SK-N-SH treated with all-trans-retinoic acid at 6 μM for 48 hours (cell line): ENCODE measurements at regions not wholly inside any gene's neighbourhood (a gene's known extent, or its start where the extent isn't known, plus 50 kb on each side); places are given as distances from the start of the nearest gene placed in this dataset.

Experiments
- ATAC-seq: fragments of 200-7000 bp; cut with Tn5 transposase; 3 replicates; pipeline ENCODE4 v1.9.1; 2020; ENCODE audit warnings: mild to moderate bottlenecking, moderate library complexity
- ARNTL ChIP-seq: fragments of 450-650 bp; formaldehyde crosslinking; IDR thresholded peaks from 2 replicates; pipeline ENCODE4 v1.5.0; 2020; ENCODE audit warnings: low read depth, mild to moderate bottlenecking, moderate library complexity, borderline replicate concordance
- BACH2 ChIP-seq: fragments of 250-450 bp; sonication (Bioruptor Pico); IDR thresholded peaks from 2 replicates; pipeline ENCODE4 v1.9.0; 2021; ENCODE audit warnings: mild to moderate bottlenecking, borderline replicate concordance
- CREB5 ChIP-seq: fragments of 250-450 bp; sonication (Bioruptor Pico); IDR thresholded peaks from 2 replicates; pipeline ENCODE4 v1.5.1; 2020; ENCODE audit warnings: low read depth, mild to moderate bottlenecking, moderate library complexity
- CSDC2 ChIP-seq: fragments of 250-450 bp; sonication (Bioruptor Pico); IDR thresholded peaks from 2 replicates; pipeline ENCODE4 v1.5.0; 2020; ENCODE audit warnings: mild to moderate bottlenecking, moderate library complexity
- GLIS3 ChIP-seq: fragments of 250-450 bp; sonication (Bioruptor Pico); IDR thresholded peaks from 2 replicates; pipeline ENCODE4 v1.5.0; 2020; ENCODE audit warnings: mild to moderate bottlenecking, moderate library complexity
- OSR1 ChIP-seq: fragments of 250-450 bp; sonication (Bioruptor Pico); IDR thresholded peaks from 2 replicates; pipeline ENCODE4 v1.8.0; 2022; ENCODE audit warnings: moderate library complexity, mild to moderate bottlenecking, inconsistent platforms
- PPARA ChIP-seq: fragments of 250-450 bp; sonication (Bioruptor Pico); IDR thresholded peaks from 2 replicates; pipeline ENCODE4 v1.5.0; 2020; ENCODE audit warnings: mild to moderate bottlenecking, borderline replicate concordance
- TCF4 ChIP-seq: fragments of 250-450 bp; sonication (Bioruptor Pico); IDR thresholded peaks from 2 replicates; pipeline ENCODE4 v1.8.0; 2021; ENCODE audit warnings: mild to moderate bottlenecking, moderate library complexity, borderline replicate concordance
- TOX ChIP-seq: fragments of 250-450 bp; sonication (Bioruptor Pico); IDR thresholded peaks from 2 replicates; pipeline ENCODE4 v1.8.0; 2021; ENCODE audit warnings: mild to moderate bottlenecking, moderate library complexity, borderline replicate concordance
- TSHZ2 ChIP-seq: fragments of 250-450 bp; sonication (Bioruptor Pico); IDR thresholded peaks from 2 replicates; pipeline ENCODE4 v1.5.0; 2020; ENCODE audit warnings: mild to moderate bottlenecking, moderate library complexity
- ZC3H10 ChIP-seq: fragments of 250-450 bp; sonication (Bioruptor Pico); IDR thresholded peaks from 2 replicates; pipeline ENCODE4 v1.5.1; 2021; ENCODE audit warnings: mild to moderate bottlenecking, moderate library complexity
- ZFP3 ChIP-seq: fragments of 250-450 bp; sonication (Bioruptor Pico); IDR thresholded peaks from 2 replicates; pipeline ENCODE4 v1.5.0; 2020; ENCODE audit warnings: mild to moderate bottlenecking, moderate library complexity
- ZFP30 ChIP-seq: fragments of 450-650 bp; formaldehyde crosslinking; IDR thresholded peaks from 2 replicates; pipeline ENCODE4 v1.5.0; 2022; ENCODE audit warnings: mild to moderate bottlenecking, moderate library complexity
- ZNF70 ChIP-seq: fragments of 450-650 bp; formaldehyde crosslinking; IDR thresholded peaks from 2 replicates; pipeline ENCODE4 v1.5.0; 2020; ENCODE audit warnings: mild to moderate bottlenecking, moderate library complexity
- ZNF8 ChIP-seq: fragments of 450-650 bp; formaldehyde crosslinking; IDR thresholded peaks from 2 replicates; pipeline ENCODE4 v1.5.0; 2020; ENCODE audit warnings: mild to moderate bottlenecking, moderate library complexity
- TF ChIP-seq, protein P1 (sequence below): fragments of 250-450 bp; sonication (Bioruptor Pico); IDR thresholded peaks from 2 replicates; pipeline ENCODE4 v1.8.0; 2021; ENCODE audit warnings: low read depth, mild to moderate bottlenecking, moderate library complexity, borderline replicate concordance

GRCh38 chr7:10657837-10658236 is 315.8 kb upstream of the PHF14 start (continued):
- TF ChIP-seq TSHZ2 (CRISPR knock-in tag) (no peak), TCF4 (CRISPR knock-in tag) (no peak), GLIS3 (CRISPR knock-in tag) (no peak), BACH2 (CRISPR knock-in tag) (no peak), ZNF8 (no peak), ARNTL (no peak), PPARA (CRISPR knock-in tag) (no peak)
- TF ChIP-seq, protein P1, sequence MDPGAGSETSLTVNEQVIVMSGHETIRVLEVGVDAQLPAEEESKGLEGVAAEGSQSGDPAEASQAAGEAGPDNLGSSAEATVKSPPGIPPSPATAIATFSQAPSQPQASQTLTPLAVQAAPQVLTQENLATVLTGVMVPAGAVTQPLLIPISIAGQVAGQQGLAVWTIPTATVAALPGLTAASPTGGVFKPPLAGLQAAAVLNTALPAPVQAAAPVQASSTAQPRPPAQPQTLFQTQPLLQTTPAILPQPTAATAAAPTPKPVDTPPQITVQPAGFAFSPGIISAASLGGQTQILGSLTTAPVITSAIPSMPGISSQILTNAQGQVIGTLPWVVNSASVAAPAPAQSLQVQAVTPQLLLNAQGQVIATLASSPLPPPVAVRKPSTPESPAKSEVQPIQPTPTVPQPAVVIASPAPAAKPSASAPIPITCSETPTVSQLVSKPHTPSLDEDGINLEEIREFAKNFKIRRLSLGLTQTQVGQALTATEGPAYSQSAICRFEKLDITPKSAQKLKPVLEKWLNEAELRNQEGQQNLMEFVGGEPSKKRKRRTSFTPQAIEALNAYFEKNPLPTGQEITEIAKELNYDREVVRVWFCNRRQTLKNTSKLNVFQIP = no peak

DNA sequence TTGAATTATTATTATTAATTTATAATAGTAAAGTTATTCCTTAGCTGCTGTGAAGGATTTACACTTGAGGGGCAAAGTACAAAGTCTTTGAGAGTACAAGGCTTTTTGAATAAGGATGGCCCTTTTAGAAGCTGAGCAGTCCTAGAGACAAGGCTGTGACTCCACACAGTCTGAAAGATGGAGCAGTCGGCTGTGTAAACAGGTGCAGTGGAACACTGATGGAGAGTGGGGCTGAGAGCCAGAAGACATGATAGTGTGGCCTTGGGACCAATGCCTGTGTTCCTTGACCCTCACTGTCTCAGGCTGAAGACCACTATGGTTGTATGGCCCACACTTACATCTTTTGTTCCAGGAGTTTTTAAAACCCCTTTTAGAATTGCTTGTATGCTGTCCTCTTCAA is 311.2 kb upstream of the PHF14 start:
- no peak for TF ChIP-seq ARNTL
- TF ChIP-seq ZFP30 (CRISPR knock-in tag) = no peak
- TF ChIP-seq TOX (CRISPR knock-in tag) = no peak
- TF ChIP-seq BACH2 (CRISPR knock-in tag) = no peak
- no peak for TF ChIP-seq TSHZ2 (CRISPR knock-in tag)
- no peak for TF ChIP-seq CREB5 (CRISPR knock-in tag)
- TF ChIP-seq, protein P1 = no peak
- no peak for ATAC-seq

DNA sequence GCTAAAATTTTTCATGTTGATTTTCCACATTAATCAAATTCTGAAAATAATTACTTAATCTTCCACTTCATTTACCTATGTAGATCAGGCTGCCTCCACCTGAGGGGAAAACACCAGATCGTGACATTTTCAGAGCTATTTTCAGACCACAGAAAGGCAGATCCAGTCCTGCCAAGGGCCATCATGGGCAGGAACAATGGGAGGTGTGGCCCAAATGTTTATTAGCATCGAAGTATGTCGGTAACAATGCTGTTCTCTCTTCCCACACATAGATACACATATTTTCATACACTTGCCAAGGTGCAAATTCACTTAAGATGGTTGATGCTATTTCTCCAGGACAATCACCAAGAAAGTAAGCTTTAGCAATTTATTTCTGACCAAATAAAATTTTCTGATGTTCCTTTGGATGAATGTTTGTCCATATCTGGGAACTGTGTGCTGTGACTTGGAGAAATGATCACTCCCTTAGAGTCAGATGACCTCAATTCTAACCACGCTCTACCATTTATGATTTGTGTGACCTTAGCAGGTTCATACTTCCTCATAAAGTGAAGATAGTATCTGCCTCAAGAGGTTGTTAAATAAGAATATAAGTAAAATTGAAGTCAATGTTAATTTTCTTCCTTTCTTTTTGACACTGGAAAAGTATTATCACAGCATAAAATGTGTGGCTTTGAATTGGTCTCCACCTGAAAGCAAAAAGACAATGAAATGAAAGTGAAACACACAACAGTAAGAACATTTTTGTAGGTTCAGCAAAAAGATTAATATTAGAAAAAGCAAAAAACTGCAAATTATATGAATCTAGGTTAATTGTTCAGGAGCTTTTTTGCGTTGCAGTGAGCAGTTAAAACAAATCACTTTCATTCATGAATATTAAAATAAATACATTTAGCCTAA is 310.4 kb upstream of the PHF14 start:
- no peak for ATAC-seq
- TF ChIP-seq ZC3H10 (CRISPR knock-in tag) = no peak
- TF ChIP-seq TOX (CRISPR knock-in tag) = no peak
- TF ChIP-seq ZFP3 (CRISPR knock-in tag) = no peak
- no peak for TF ChIP-seq OSR1 (CRISPR knock-in tag)
- no peak for TF ChIP-seq ARNTL
- TF ChIP-seq ZNF70 (CRISPR knock-in tag) = no peak
- no peak for TF ChIP-seq CREB5 (CRISPR knock-in tag)
- TF ChIP-seq CSDC2 (CRISPR knock-in tag) = no peak
- TF ChIP-seq, all 23 proteins: peak for 0
